Fibroblast of lung (primary cell): ENCODE measurements at regions not wholly inside any gene's neighbourhood (a gene's known extent, or its start where the extent isn't known, plus 50 kb on each side); places are given as distances from the start of the nearest gene placed in this dataset.

Experiments
- DNase-seq, 2 donors: peaks; one replicate each; pipeline versions ENCODE4 v3.0.0 to v3.0.0-alpha.2; 2010; ENCODE audit warnings: low read depth in 2 of 2
- H2AFZ ChIP-seq: 2 replicates; pipeline ENCODE4 v1.5.1; 2012; ENCODE audit warnings: low read length, control low read depth, inconsistent platforms
- H3K27ac ChIP-seq: 2 replicates; pipeline ENCODE4 v1.5.1; 2011; ENCODE audit warnings: low read length, control low read depth; ENCODE audit not compliant: insufficient read depth
- H3K27me3 ChIP-seq: 2 replicates; pipeline ENCODE4 v1.5.1; 2011; ENCODE audit warnings: mild to moderate bottlenecking, low read length; ENCODE audit not compliant: control insufficient read depth, insufficient read depth
- H3K36me3 ChIP-seq: 2 replicates; pipeline ENCODE4 v1.5.1; 2011; ENCODE audit warnings: low read length; ENCODE audit not compliant: control insufficient read depth, insufficient read depth
- H3K4me1 ChIP-seq: 2 replicates; pipeline ENCODE4 v1.5.1; 2011; ENCODE audit warnings: low read length; ENCODE audit not compliant: control insufficient read depth, insufficient read depth; ENCODE audit errors: extremely low read depth
- H3K4me2 ChIP-seq: 2 replicates; pipeline ENCODE4 v1.5.1; 2011; ENCODE audit warnings: low read length, control low read depth; ENCODE audit not compliant: insufficient read depth; ENCODE audit errors: extremely low read depth
- H3K4me3 ChIP-seq, 4 experiments: fragments of 200-600 bp in 1 of 4; sonication (generic) in 1 of 4; replicated peaks in 1 of 4; 2 replicates each; pipeline ENCODE4 v1.5.1; 2011 to 2016; ENCODE audit warnings: low read length in 4 of 4, low read depth in 3 of 4, mild to moderate bottlenecking in 3 of 4, control low read depth in 2 of 4, inconsistent platforms in 1 of 4, mixed read lengths in 1 of 4; ENCODE audit not compliant: insufficient read depth in 1 of 4; ENCODE audit errors: control extremely low read depth in 1 of 4
- H3K79me2 ChIP-seq: 2 replicates; pipeline ENCODE4 v1.5.1; 2012; ENCODE audit warnings: mild to moderate bottlenecking, low read length, inconsistent platforms; ENCODE audit not compliant: control insufficient read depth, insufficient read depth
- H3K9ac ChIP-seq: 2 replicates; pipeline ENCODE4 v1.5.1; 2011; ENCODE audit warnings: mild to moderate bottlenecking, low read length, control low read depth; ENCODE audit not compliant: insufficient read depth
- H3K9me3 ChIP-seq: 2 replicates; pipeline ENCODE4 v1.5.1; 2012; ENCODE audit warnings: low read depth, low read length; ENCODE audit not compliant: control insufficient read depth, insufficient read depth
- H4K20me1 ChIP-seq: 2 replicates; pipeline ENCODE4 v1.5.1; 2011; ENCODE audit warnings: low read length; ENCODE audit not compliant: control insufficient read depth, insufficient read depth; ENCODE audit errors: extremely low read depth
- EZH2 ChIP-seq: IDR thresholded peaks from 2 replicates; pipeline ENCODE4 v1.5.1; 2012; ENCODE audit warnings: low read length, control low read depth, mild to moderate bottlenecking; ENCODE audit errors: missing control alignments
- TF ChIP-seq, protein P1 (sequence below), 2 donors: IDR thresholded peaks in 1 of 2; conservative IDR thresholded peaks in 1 of 2; 1 replicate in 1 of 2; 2 replicates in 1 of 2; pipeline ENCODE4 v1.5.1; 2011 to 2012; ENCODE audit warnings: low read length in 2 of 2, control low read depth in 1 of 2, inconsistent platforms in 1 of 2, low read depth in 1 of 2, mild to moderate bottlenecking in 1 of 2

DNA sequence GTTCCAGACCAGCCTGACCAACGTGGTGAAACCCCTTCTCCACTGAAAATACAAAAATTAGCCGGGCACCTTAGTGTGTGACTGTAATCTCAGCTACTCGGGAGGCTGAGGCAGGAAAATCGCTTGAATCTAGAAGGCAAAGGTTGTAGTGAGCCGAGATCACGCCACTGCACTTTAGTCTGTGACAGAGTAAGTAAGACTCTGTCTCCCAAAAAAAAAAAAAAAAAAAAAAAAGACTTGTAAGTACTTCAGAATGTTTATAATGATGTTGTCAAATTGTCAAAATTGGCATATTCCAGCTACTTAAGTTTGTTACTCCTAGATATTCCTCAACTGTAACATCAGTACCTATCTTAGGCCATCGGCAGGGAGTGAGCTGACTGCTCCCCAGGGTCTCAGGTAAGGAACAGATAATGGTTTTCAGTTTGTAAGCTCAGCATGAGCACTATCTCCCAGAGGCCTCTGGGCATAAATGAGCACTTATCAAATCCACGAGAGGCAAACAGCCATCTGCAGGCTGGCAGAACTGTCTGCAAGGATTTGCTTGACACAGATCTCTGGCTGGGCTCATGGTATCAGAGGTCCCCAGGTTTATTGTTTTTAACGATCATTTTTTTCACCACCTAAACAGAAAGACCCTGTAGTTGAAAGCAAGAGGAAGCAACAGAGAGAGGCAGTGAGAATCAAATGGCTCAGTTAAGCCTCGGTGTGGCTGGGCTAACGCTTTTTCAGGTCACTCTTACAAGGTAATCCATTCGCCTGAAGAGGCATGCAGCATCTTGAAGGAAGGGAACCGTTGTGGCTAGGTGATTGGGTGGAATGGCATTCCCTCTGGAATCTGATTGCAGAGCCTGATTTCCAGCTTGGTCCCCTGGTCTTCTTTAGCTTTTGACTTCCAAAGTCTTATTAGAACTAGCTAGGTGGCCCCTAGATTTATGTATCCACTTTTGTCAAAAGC, 115.9 kb downstream of the LY86 start:
- Histone ChIP-seq H3K27me3 (peaks cover 8% of the 10 kb centered on the region), H2AFZ (no peak overlapping the region), H3K9me3 (no peaks in the 10 kb centered on the region), H3K36me3 (no peaks in the 10 kb centered on the region), H4K20me1 (no peaks in the 10 kb centered on the region), H3K4me1 (peaks cover 5% of the 10 kb centered on the region), H3K79me2 (no peaks in the 10 kb centered on the region), H3K4me2 (no peak overlapping the region), H3K4me3 (no peak overlapping the region), H3K9ac (no peak overlapping the region), H3K27ac (no peak overlapping the region)
- peak in 1 of 2 donors; percentile 9 for DNase-seq
- TF ChIP-seq, protein P1, sequence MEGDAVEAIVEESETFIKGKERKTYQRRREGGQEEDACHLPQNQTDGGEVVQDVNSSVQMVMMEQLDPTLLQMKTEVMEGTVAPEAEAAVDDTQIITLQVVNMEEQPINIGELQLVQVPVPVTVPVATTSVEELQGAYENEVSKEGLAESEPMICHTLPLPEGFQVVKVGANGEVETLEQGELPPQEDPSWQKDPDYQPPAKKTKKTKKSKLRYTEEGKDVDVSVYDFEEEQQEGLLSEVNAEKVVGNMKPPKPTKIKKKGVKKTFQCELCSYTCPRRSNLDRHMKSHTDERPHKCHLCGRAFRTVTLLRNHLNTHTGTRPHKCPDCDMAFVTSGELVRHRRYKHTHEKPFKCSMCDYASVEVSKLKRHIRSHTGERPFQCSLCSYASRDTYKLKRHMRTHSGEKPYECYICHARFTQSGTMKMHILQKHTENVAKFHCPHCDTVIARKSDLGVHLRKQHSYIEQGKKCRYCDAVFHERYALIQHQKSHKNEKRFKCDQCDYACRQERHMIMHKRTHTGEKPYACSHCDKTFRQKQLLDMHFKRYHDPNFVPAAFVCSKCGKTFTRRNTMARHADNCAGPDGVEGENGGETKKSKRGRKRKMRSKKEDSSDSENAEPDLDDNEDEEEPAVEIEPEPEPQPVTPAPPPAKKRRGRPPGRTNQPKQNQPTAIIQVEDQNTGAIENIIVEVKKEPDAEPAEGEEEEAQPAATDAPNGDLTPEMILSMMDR (conservative IDR thresholded peaks at IDR 0.05 in 1 of 2, IDR thresholded peaks at IDR 0.05 in 1 of 2; ENCODE audit: low read depth in 1 of 2, low read length in 2 of 2): no peak
- no peak for TF ChIP-seq EZH2

DNA sequence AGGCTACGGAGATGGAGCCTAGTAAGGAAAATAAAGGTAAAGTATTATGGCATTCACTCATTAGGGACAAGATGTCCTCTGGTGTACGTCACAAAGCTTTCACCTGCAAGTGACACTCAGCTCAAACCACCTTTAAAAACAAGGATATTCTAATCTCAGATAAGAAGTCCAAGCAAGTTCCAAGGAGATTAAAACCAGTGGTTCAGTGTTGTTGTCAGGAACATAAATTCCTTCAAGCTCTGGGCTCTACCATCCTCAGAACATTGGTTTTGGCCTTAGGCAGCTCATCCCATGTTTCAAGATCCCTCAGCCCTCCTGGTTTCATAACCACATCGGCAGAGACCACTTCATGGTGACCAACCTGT, 116.5 kb downstream of the LY86 start:
- H3K4me1 ChIP-seq: no peaks in the 10 kb centered on the region
- no peak for DNase-seq
- no peaks in the 10 kb centered on the region for H3K36me3 ChIP-seq
- H2AFZ ChIP-seq: no peak overlapping the region
- no peak overlapping the region for H3K27ac ChIP-seq
- no peaks in the 10 kb centered on the region for H3K79me2 ChIP-seq
- no peaks in the 10 kb centered on the region for H3K9me3 ChIP-seq
- H3K4me3 ChIP-seq: no peak overlapping the region
- H4K20me1 ChIP-seq: no peaks in the 10 kb centered on the region
- peaks cover 8% of the 10 kb centered on the region for H3K27me3 ChIP-seq
- no peak overlapping the region for H3K9ac ChIP-seq
- no peak overlapping the region for H3K4me2 ChIP-seq
- TF ChIP-seq, protein P1 (conservative IDR thresholded peaks at IDR 0.05 in 1 of 2, IDR thresholded peaks at IDR 0.05 in 1 of 2; ENCODE audit: low read depth in 1 of 2, low read length in 2 of 2): no peak
- TF ChIP-seq EZH2: no peak

DNA sequence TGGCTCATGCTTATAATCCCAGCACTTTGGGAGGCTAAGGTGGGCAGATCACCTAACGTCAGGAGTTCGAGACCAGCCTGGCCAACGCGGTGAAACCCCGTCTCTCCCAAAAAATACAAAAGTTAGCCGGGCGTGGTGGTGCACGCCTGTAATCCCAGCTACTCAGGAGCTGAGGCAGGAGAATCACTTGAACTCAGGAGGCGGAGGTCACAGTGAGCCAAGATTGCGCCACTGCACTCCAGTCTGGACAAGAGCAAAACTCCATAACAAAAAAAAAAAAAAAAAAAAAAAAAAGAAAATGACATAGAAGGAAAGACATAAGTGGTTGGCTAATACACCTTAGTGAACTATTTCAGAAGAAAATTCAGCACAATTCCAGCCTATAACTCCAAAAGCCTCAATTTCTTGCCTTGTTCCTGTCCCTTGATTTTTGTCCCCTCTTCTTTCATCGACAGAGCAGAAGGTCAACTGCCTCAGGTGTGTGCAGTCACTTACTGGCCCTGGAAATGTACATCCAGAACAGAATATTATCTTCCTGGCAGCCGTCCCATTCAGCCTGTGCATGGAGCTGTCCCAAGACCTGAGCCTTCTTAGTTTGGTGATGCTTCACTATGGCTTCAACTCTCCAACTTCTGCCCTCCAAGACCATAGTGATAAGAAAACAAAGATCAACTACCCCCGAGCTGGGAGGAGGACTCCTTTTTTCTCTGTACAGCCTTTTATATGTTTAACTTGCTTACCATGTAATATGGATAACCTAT, 117.6 kb downstream of the LY86 start:
- H3K9me3 ChIP-seq: no peaks in the 10 kb centered on the region
- no peak for TF ChIP-seq EZH2
- TF ChIP-seq, protein P1 (conservative IDR thresholded peaks at IDR 0.05 in 1 of 2, IDR thresholded peaks at IDR 0.05 in 1 of 2; ENCODE audit: low read depth in 1 of 2, low read length in 2 of 2): no peak

More for the DNA sequence above, 117.6 kb downstream of the LY86 start:
- H3K79me2 ChIP-seq: no peaks in the 10 kb centered on the region
- H3K9ac ChIP-seq: no peak overlapping the region
- no peak overlapping the region for H3K4me2 ChIP-seq
- no peaks in the 10 kb centered on the region for H3K4me1 ChIP-seq
- H3K4me3 ChIP-seq: no peak overlapping the region
- peaks cover 8% of the 10 kb centered on the region for H3K27me3 ChIP-seq
- DNase-seq: no peak
- H3K36me3 ChIP-seq: no peaks in the 10 kb centered on the region
- H2AFZ ChIP-seq: no peak overlapping the region
- no peak overlapping the region for H3K27ac ChIP-seq
- H4K20me1 ChIP-seq: no peaks in the 10 kb centered on the region
